HEK293T (cell line): ENCODE measurements at regions not wholly inside any gene's neighbourhood (a gene's known extent, or its start where the extent isn't known, plus 50 kb on each side); places are given as distances from the start of the nearest gene placed in this dataset.

Source experiments
- LEF1 ChIP-seq: fragments of 450-650 bp; IDR thresholded peaks from 2 replicates; pipeline ENCODE4 v1.6.1; 2017; ENCODE audit warnings: mild to moderate bottlenecking, borderline replicate concordance
- NFRKB ChIP-seq: fragments of 450-650 bp; IDR thresholded peaks from 2 replicates; pipeline ENCODE4 v1.6.1; 2016; ENCODE audit warnings: mild to moderate bottlenecking, moderate library complexity
- TARDBP ChIP-seq: fragments of 450-650 bp; IDR thresholded peaks from 2 replicates; pipeline ENCODE4 v1.6.1; 2016

GRCh38 chr7:85407391-85407790 is 220.5 kb upstream of the SEMA3D start:
- TF ChIP-seq LEF1 (no peak), NFRKB (no peak), TARDBP (no peak)
